Upper lobe of right lung (tissue), 1 donor: ENCODE measurements at regions not wholly inside any gene's neighbourhood (a gene's known extent, or its start where the extent isn't known, plus 50 kb on each side); places are given as distances from the start of the nearest gene placed in this dataset.
"Not testable (repeated sequence)": the region's sequence is repeated elsewhere in the genome, so short reads cannot be mapped to it uniquely, and the experiment has no call there.

ENCODE experiments used
- ATAC-seq: fragments of 200-7000 bp; cut with Tn5 transposase; one replicate; pipeline ENCODE4 v1.9.1; 2020; ENCODE audit warnings: mild to moderate bottlenecking, moderate library complexity
- DNase-seq: peaks from one replicate; pipeline ENCODE4 v3.0.0-alpha.2; 2020
- H3K27ac ChIP-seq: fragments of 200-600 bp; one replicate; pipeline ENCODE4 v1.8.0; 2022
- H3K27me3 ChIP-seq: fragments of 200-600 bp; one replicate; pipeline ENCODE4 v1.8.0; 2022; ENCODE audit warnings: mild to moderate bottlenecking
- H3K36me3 ChIP-seq: fragments of 200-600 bp; one replicate; pipeline ENCODE4 v1.8.0; 2022
- H3K4me1 ChIP-seq: fragments of 200-600 bp; one replicate; pipeline ENCODE4 v1.8.0; 2022
- H3K4me3 ChIP-seq: fragments of 200-600 bp; one replicate; pipeline ENCODE4 v1.8.0; 2022; ENCODE audit warnings: mild to moderate bottlenecking
- H3K9me3 ChIP-seq: fragments of 200-600 bp; one replicate; pipeline ENCODE4 v1.8.0; 2022
- intact Hi-C: fragments of 100-400 bp; cut with DNase I; formaldehyde crosslinking; loops from one replicate; pipeline ENCODE4 v1.11.0; 2022
- TF ChIP-seq, protein P1 (sequence below): fragments of 200-600 bp; IDR thresholded peaks from one replicate; pipeline ENCODE4 v1.8.0; 2022; ENCODE audit warnings: antibody characterized with exemption
- donor health status: DM: no; HTN: yes; CAD: no; lungs with severe emphysema.

GRCh38 chr6:85278466-85279035, 171.3 kb upstream of the NT5E start:
- no peaks in the 10 kb centered on the region for H3K4me1 ChIP-seq
- TF ChIP-seq, protein P1, sequence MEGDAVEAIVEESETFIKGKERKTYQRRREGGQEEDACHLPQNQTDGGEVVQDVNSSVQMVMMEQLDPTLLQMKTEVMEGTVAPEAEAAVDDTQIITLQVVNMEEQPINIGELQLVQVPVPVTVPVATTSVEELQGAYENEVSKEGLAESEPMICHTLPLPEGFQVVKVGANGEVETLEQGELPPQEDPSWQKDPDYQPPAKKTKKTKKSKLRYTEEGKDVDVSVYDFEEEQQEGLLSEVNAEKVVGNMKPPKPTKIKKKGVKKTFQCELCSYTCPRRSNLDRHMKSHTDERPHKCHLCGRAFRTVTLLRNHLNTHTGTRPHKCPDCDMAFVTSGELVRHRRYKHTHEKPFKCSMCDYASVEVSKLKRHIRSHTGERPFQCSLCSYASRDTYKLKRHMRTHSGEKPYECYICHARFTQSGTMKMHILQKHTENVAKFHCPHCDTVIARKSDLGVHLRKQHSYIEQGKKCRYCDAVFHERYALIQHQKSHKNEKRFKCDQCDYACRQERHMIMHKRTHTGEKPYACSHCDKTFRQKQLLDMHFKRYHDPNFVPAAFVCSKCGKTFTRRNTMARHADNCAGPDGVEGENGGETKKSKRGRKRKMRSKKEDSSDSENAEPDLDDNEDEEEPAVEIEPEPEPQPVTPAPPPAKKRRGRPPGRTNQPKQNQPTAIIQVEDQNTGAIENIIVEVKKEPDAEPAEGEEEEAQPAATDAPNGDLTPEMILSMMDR: no peak
- no peaks in the 10 kb centered on the region for H3K27me3 ChIP-seq
- no peak overlapping the region for H3K27ac ChIP-seq
- no peak overlapping the region for H3K4me3 ChIP-seq
- no peaks in the 10 kb centered on the region for H3K36me3 ChIP-seq
- intact Hi-C loops: no loop called here
- ATAC-seq (peak; percentile 41), DNase-seq (no peak)
- H3K9me3 ChIP-seq: no peaks in the 10 kb centered on the region

GRCh38 chr6:85276026-85276425, 173.9 kb upstream of the NT5E start:
- intact Hi-C loops, ATAC-seq, H3K27me3 ChIP-seq, H3K36me3 ChIP-seq, H3K4me3 ChIP-seq, H3K9me3 ChIP-seq, DNase-seq, H3K4me1 ChIP-seq, H3K27ac ChIP-seq: not testable (repeated sequence)

- intact Hi-C loops: no loop called here
- no peaks in the 10 kb centered on the region for H3K4me1 ChIP-seq
- TF ChIP-seq, protein P1: no peak
- no peaks in the 10 kb centered on the region for H3K9me3 ChIP-seq
- ATAC-seq (no peak), DNase-seq (no peak)
- H3K27ac ChIP-seq: no peak overlapping the region
- H3K36me3 ChIP-seq: no peaks in the 10 kb centered on the region
- no peak overlapping the region for H3K4me3 ChIP-seq
- no peaks in the 10 kb centered on the region for H3K27me3 ChIP-seq
These were observed 174.4 kb upstream of the NT5E start for GRCh38 chr6:85275338-85275985.

DNA sequence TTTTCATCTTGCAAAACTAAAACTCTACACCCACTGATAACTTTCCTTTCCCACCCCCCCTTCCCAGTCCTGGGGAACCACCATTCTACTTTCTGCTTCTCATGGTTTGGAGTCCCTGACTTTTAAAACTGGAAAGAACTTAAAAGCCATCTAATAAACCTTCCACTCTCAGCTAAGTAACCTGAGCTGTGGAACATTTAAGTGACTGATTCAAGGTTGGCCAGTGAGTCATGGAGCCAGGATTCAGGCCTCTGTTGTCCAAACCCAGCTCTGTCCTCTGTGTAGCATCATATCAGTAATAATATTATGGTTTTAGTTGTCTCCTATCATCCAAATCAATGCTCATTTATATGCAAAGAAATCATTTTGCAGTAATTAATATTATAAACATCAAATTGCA, 176.0 kb upstream of the NT5E start:
- ATAC-seq (no peak), DNase-seq (no peak)
- H3K27ac ChIP-seq: no peak overlapping the region
- no peaks in the 10 kb centered on the region for H3K36me3 ChIP-seq
- H3K4me1 ChIP-seq: no peaks in the 10 kb centered on the region
- H3K27me3 ChIP-seq: no peaks in the 10 kb centered on the region
- H3K4me3 ChIP-seq: no peak overlapping the region
- TF ChIP-seq, protein P1: no peak
- intact Hi-C loops: no loop called here
- H3K9me3 ChIP-seq: no peaks in the 10 kb centered on the region

GRCh38 chr6:85273046-85273445, 176.8 kb upstream of the NT5E start:
- Histone ChIP-seq H3K27ac (no peak overlapping the region), H3K4me3 (no peak overlapping the region), H3K4me1 (no peaks in the 10 kb centered on the region), H3K9me3 (no peaks in the 10 kb centered on the region), H3K27me3 (no peaks in the 10 kb centered on the region), H3K36me3 (no peaks in the 10 kb centered on the region)
- ATAC-seq (no peak), DNase-seq (no peak)
- intact Hi-C loops: no loop called here
- TF ChIP-seq, protein P1: no peak

- Histone ChIP-seq H3K4me3 (no peak overlapping the region), H3K27ac (no peak overlapping the region), H3K9me3 (no peaks in the 10 kb centered on the region), H3K27me3 (no peaks in the 10 kb centered on the region), H3K4me1 (no peaks in the 10 kb centered on the region), H3K36me3 (no peaks in the 10 kb centered on the region)
- TF ChIP-seq, protein P1: no peak
- intact Hi-C loops: no loop called here
- ATAC-seq: no peak
- no peak for DNase-seq
These were observed 177.3 kb upstream of the NT5E start for GRCh38 chr6:85272592-85272991.
